H1 (cell line): ENCODE measurements at regions not wholly inside any gene's neighbourhood (a gene's known extent, or its start where the extent isn't known, plus 50 kb on each side); places are given as distances from the start of the nearest gene placed in this dataset.

Experiments used
- CTCF ChIP-seq, 3 experiments: IDR thresholded peaks; 1 replicate in 2 of 3; 2 replicates in 1 of 3; pipeline versions ENCODE4 v1.5.1 to v1.6.1; 2011; ENCODE audit warnings: low read length in 3 of 3, mild to moderate bottlenecking in 3 of 3, inconsistent platforms in 2 of 3, low read depth in 1 of 3, moderate library complexity in 1 of 3; ENCODE audit not compliant: insufficient read depth in 1 of 3; ENCODE audit errors: control extremely low read depth in 1 of 3
- MAX ChIP-seq: IDR thresholded peaks from 2 replicates; pipeline ENCODE4 v1.6.1; 2012; ENCODE audit warnings: inconsistent platforms
- NANOG ChIP-seq: IDR thresholded peaks from 2 replicates; pipeline ENCODE4 v1.6.1; 2011; ENCODE audit warnings: low read length, low read depth, mild to moderate bottlenecking, inconsistent platforms; ENCODE audit not compliant: insufficient read depth, poor library complexity, severe bottlenecking
- POLR2A ChIP-seq, 2 experiments: IDR thresholded peaks; 1 replicate in 1 of 2; 2 replicates in 1 of 2; pipeline ENCODE4 v1.6.1; 2011; ENCODE audit warnings: low read depth in 2 of 2, low read length in 2 of 2, mild to moderate bottlenecking in 2 of 2; ENCODE audit errors: control extremely low read depth in 1 of 2
- POLR2AphosphoS5 ChIP-seq: IDR thresholded peaks from 2 replicates; pipeline ENCODE4 v1.6.1; 2011; ENCODE audit warnings: low read depth, low read length
- RFX5 ChIP-seq: IDR thresholded peaks from 2 replicates; pipeline ENCODE4 v1.6.1; 2011; ENCODE audit warnings: low read depth, low read length, improper control_type of control experiment, borderline replicate concordance

- TF ChIP-seq POLR2A (IDR thresholded peaks at IDR 0.05; ENCODE audit: control extremely low read depth in 1 of 2, low read depth in 2 of 2, low read length in 2 of 2) (no peak), NANOG (no peak), RFX5 (no peak), POLR2AphosphoS5 (no peak), MAX (no peak), CTCF (IDR thresholded peaks at IDR 0.05; ENCODE audit: control extremely low read depth in 1 of 3, insufficient read depth in 1 of 3, low read depth in 1 of 3, low read length in 3 of 3) (no peak)
Observed at GRCh38 chr21:27189870-27190269, 223.0 kb upstream of the ADAMTS5 start.
